Stomach (tissue), 8 donors: ENCODE measurements at regions not wholly inside any gene's neighbourhood (a gene's known extent, or its start where the extent isn't known, plus 50 kb on each side); places are given as distances from the start of the nearest gene placed in this dataset.

ENCODE experiments used
- DNase-seq, 2 donors: peaks; one replicate each; pipeline versions ENCODE4 v3.0.0 to v3.0.0-alpha.2; 2013 to 2019
- H3K27ac ChIP-seq, 5 donors: fragments of 200-600 bp in 4 of 5; sonication (generic) in 4 of 5; one replicate each; pipeline ENCODE4 v1.5.1; 2013 to 2019; ENCODE audit warnings: mild to moderate bottlenecking in 1 of 5, moderate library complexity in 1 of 5
- H3K27me3 ChIP-seq, 3 donors: fragments of 200-600 bp; sonication (generic); one replicate each; pipeline ENCODE4 v1.5.1; 2017 to 2019; ENCODE audit warnings: mixed run types in 1 of 3
- H3K36me3 ChIP-seq, 4 donors: fragments of 200-600 bp; sonication (generic); 1 replicate in 3 of 4; 2 replicates in 1 of 4; pipeline ENCODE4 v1.5.1; 2016 to 2019
- H3K4me1 ChIP-seq, 4 donors: fragments of 200-600 bp; sonication (generic); one replicate each; pipeline ENCODE4 v1.5.1; 2016 to 2019
- H3K4me3 ChIP-seq, 4 donors: fragments of 200-600 bp; sonication (generic) in 3 of 4; one replicate each; pipeline ENCODE4 v1.5.1; 2016 to 2019; ENCODE audit warnings: mild to moderate bottlenecking in 1 of 4
- H3K9me3 ChIP-seq, 4 donors: fragments of 200-600 bp; sonication (generic); one replicate each; pipeline ENCODE4 v1.5.1; 2016 to 2019
- CTCF ChIP-seq, 7 experiments: fragments of 450-650 bp in 4 of 7; fragments of 200-600 bp in 3 of 7; sonication (generic) in 3 of 7; IDR thresholded peaks; one replicate each; pipeline ENCODE4 v1.5.1; 2016 to 2019; ENCODE audit warnings: antibody characterized with exemption in 7 of 7, control low read depth in 2 of 7, mild to moderate bottlenecking in 1 of 7
- EP300 ChIP-seq: sonication (generic); formaldehyde crosslinking; IDR thresholded peaks from one replicate; pipeline ENCODE4 v1.6.1; 2017; ENCODE audit warnings: antibody characterized with exemption
- POLR2A ChIP-seq, 4 donors: fragments of 450-650 bp; IDR thresholded peaks; one replicate each; pipeline ENCODE4 v1.6.1; 2016; ENCODE audit warnings: antibody characterized with exemption in 4 of 4, control low read depth in 2 of 4, mild to moderate bottlenecking in 1 of 4, moderate library complexity in 1 of 4
- POLR2AphosphoS5 ChIP-seq, 3 donors: sonication (generic); formaldehyde crosslinking; IDR thresholded peaks; one replicate each; pipeline ENCODE4 v1.6.1; 2016; ENCODE audit warnings: antibody characterized with exemption in 3 of 3
- WGBS, 5 donors: extraction: QIAGEN DNeasy Blood & Tissue Kit in 3 of 5; methylation state at CpG; one replicate each; pipeline versions ENCODE4 v1.1.5 to v1.1.7; 2013 to 2018; 5-methylcytosine and 5-hydroxymethylcytosine counted together
- intact Hi-C: fragments of 100-400 bp; cut with DNase I; formaldehyde crosslinking; loops from one replicate; pipeline ENCODE4 v1.15.1; 2023; ENCODE audit warnings: low total_unique reads
- donor health status: healthy with polysubstance abuse.
- donor health status: Bipolar disorder and iron deficiency.
- donor health status: healthy.

DNA sequence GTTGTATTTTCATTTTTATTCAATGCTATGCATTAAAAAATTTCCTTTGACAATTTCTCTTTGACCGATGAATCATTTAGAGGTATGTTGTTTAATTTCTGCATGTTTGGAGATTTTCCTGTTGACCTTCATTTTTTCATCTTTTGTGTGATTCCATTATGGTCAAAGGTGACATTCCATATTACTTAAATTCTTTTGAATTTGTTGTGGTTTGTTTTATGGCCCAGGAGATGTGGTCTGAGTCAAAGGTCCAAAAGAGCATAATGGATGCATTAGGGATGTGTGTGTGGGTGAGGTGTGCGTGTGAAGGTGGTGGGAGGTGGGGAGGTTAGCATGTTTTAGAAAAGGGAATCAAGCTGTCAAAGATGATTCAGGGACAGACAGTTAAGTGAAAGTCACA, 76.0 kb upstream of the GIMD1 start:
- Histone ChIP-seq H3K27me3 (no peaks in the 10 kb centered on the region), H3K4me3 (no peak overlapping the region), H3K4me1 (no peaks in the 10 kb centered on the region), H3K27ac (no peak overlapping the region), H3K9me3 (peaks cover 0 to 12% (median 10%) of the 10 kb centered on the region in 4 donors), H3K36me3 (no peaks in the 10 kb centered on the region)
- no peak for DNase-seq
- WGBS, 5 donors, result 61 to 89% (median 79%) methylated on average over 2 of the region's 2 CpGs
- intact Hi-C loops, result no loop called here
- TF ChIP-seq POLR2AphosphoS5 (IDR thresholded peaks at IDR 0.05) (no peak), CTCF (IDR thresholded peaks at IDR 0.05) (no peak), EP300 (no peak), POLR2A (IDR thresholded peaks at IDR 0.05) (no peak)

GRCh38 chr4:106430797-106431196, 62.2 kb upstream of the GIMD1 start:
- Histone ChIP-seq H3K9me3 (no peaks in the 10 kb centered on the region), H3K27me3 (no peaks in the 10 kb centered on the region), H3K4me3 (no peak overlapping the region), H3K36me3 (no peaks in the 10 kb centered on the region), H3K27ac (no peak overlapping the region), H3K4me1 (no peaks in the 10 kb centered on the region)
- intact Hi-C loops, result no loop called here
- WGBS, 5 donors, result 82 to 92% (median 88%) methylated on average over 2 of the region's 2 CpGs
- DNase-seq, result no peak
- no peak for TF ChIP-seq POLR2A (IDR thresholded peaks at IDR 0.05)
- TF ChIP-seq CTCF (IDR thresholded peaks at IDR 0.05), result no peak
- no peak for TF ChIP-seq EP300
- TF ChIP-seq POLR2AphosphoS5 (IDR thresholded peaks at IDR 0.05), result no peak

DNA sequence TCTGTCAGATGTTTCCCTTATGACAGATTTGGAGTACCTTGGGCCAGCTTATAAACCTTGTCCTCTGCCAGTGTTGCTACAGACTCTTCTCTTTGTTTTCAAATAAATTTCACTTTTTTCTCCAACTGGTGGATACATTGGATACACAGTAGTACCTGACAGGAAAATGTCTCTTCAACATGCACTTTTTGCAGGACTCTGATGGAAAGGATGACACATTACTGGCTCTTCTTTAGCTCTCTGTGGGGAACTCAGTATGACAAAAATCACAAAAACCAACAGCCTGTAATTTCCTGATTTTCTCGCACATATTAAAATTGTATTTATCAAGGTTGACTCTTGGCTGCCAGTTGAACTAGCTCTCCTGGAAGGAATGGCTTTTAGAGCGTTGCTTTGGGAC, 61.3 kb upstream of the GIMD1 start:
- intact Hi-C loops, result no loop called here
- H3K9me3 ChIP-seq, result no peaks in the 10 kb centered on the region
- no peaks in the 10 kb centered on the region for H3K27me3 ChIP-seq
- no peaks in the 10 kb centered on the region for H3K36me3 ChIP-seq
- no peak for TF ChIP-seq POLR2A (IDR thresholded peaks at IDR 0.05)
- no peak overlapping the region for H3K4me3 ChIP-seq
- 69 to 83% (median 78%) methylated on average over 2 of the region's 2 CpGs for WGBS, 5 donors
- DNase-seq, result no peak
- no peaks in the 10 kb centered on the region for H3K4me1 ChIP-seq
- H3K27ac ChIP-seq, result no peak overlapping the region

- no peaks in the 10 kb centered on the region for H3K27me3 ChIP-seq
- no peak overlapping the region for H3K4me3 ChIP-seq
- H3K4me1 ChIP-seq, result no peaks in the 10 kb centered on the region
- no peak for DNase-seq
- no peaks in the 10 kb centered on the region for H3K9me3 ChIP-seq
- TF ChIP-seq EP300, result no peak
- no peak for TF ChIP-seq CTCF (IDR thresholded peaks at IDR 0.05)
- TF ChIP-seq POLR2AphosphoS5 (IDR thresholded peaks at IDR 0.05), result no peak
- TF ChIP-seq POLR2A (IDR thresholded peaks at IDR 0.05), result no peak
- 61 to 90% (median 81%) methylated on average over 2 of the region's 2 CpGs for WGBS, 5 donors
- no peaks in the 10 kb centered on the region for H3K36me3 ChIP-seq
- intact Hi-C loops, result no loop called here
- H3K27ac ChIP-seq, result no peak overlapping the region
Measured at GRCh38 chr4:106426069-106426468, 57.5 kb upstream of the GIMD1 start.

DNA sequence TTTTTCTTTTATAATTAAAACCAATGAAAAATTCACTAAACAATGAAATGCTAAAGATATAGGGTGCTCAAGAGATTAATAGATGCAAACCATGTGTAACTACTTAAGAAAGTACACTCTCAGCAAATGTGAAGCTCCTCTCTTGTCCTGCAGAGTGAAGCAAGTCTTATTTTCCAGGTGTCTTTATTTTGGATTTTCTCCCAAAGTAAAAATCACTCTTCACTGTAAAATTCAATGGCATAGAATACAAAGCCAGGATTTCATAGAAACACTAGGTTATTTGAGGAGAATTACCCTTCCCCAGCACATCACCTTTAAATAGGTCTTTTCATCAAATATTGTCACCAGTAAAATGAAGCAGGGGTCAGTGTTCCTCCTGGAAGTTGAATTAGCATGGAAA, 57.0 kb upstream of the GIMD1 start:
- no peak for TF ChIP-seq EP300
- no peak for TF ChIP-seq POLR2A (IDR thresholded peaks at IDR 0.05)
- TF ChIP-seq CTCF (IDR thresholded peaks at IDR 0.05), result no peak
- no peak for TF ChIP-seq POLR2AphosphoS5 (IDR thresholded peaks at IDR 0.05)
- Histone ChIP-seq H3K27ac (no peak overlapping the region), H3K9me3 (no peaks in the 10 kb centered on the region), H3K4me1 (no peaks in the 10 kb centered on the region), H3K27me3 (no peaks in the 10 kb centered on the region), H3K4me3 (no peak overlapping the region), H3K36me3 (no peaks in the 10 kb centered on the region)
- intact Hi-C loops, result no loop called here
- no peak for DNase-seq
